ENCODE measurements at regions not wholly inside any gene's neighbourhood (a gene's known extent, or its start where the extent isn't known, plus 50 kb on each side); places are given as distances from the start of the nearest gene placed in this dataset.

- CTCF ChIA-PET (ENCODE audit: partially characterized antibody), result interaction anchor here (0.9 kb wide), 1 partner anchor 13 kb away, joined by 4 read pairs; no protein-coding TSS in a partner anchor
- no peak overlapping the region for H3K4me2 ChIP-seq (ENCODE audit: insufficient read depth in 1 of 2, low read depth in 2 of 2, low read length in 2 of 2)
- TF ChIP-seq ATF3 (IDR thresholded peaks at IDR 0.05; ENCODE audit: insufficient read depth, low read depth, low read length), result no peak
Observed at GRCh38 chr12:126588586-126589249, 1523.5 kb downstream of the AACS start.

More at GRCh38 chr12:126588586-126589249, 1523.5 kb downstream of the AACS start:
- Histone ChIP-seq H4K5ac (ENCODE audit: insufficient read length, low read depth, low read length) (no peak overlapping the region), H2BK12ac (ENCODE audit: low read depth, low read length) (no peak overlapping the region), H2AFZ (ENCODE audit: low read length) (no peak overlapping the region), H3K4ac (replicated peaks; ENCODE audit: insufficient read length, low read depth, low read length) (no peak overlapping the region), H2AK5ac (ENCODE audit: low read depth, low read length) (no peak overlapping the region), H3K79me2 (ENCODE audit: control insufficient read depth in 1 of 2, insufficient read depth in 2 of 2, low read length in 2 of 2) (no peaks in the 10 kb centered on the region), H3K14ac (ENCODE audit: insufficient read length) (no peak overlapping the region), H3K9me3 (ENCODE audit: insufficient read depth in 2 of 2, low read depth in 1 of 2, low read length in 1 of 2) (no peaks in the 10 kb centered on the region), H3K27ac (ENCODE audit: low read depth, low read length) (no peak overlapping the region), H4K8ac (ENCODE audit: extremely low read depth, insufficient read depth, low read length) (no peak overlapping the region), H4K20me1 (replicated peaks in 1 of 2; ENCODE audit: control insufficient read depth in 1 of 2, insufficient read depth in 2 of 2, low read length in 2 of 2) (no peaks in the 10 kb centered on the region), H2BK15ac (ENCODE audit: low read length) (no peak overlapping the region), H3K36me3 (ENCODE audit: control insufficient read depth in 2 of 4, insufficient read depth in 4 of 4, low read length in 3 of 4) (no peaks in the 10 kb centered on the region), H2BK5ac (ENCODE audit: low read depth, low read length) (no peak overlapping the region), H3K4me1 (replicated peaks in 1 of 4; ENCODE audit: control insufficient read depth in 3 of 4, insufficient read depth in 4 of 4, low read length in 3 of 4) (no peaks in the 10 kb centered on the region), H3K23me2 (ENCODE audit: low read depth, low read length) (no peaks in the 10 kb centered on the region), H3K56ac (replicated peaks; ENCODE audit: insufficient read length, low read depth, low read length) (no peak overlapping the region), H3K18ac (ENCODE audit: extremely low read depth, low read length) (no peak overlapping the region), H4K91ac (replicated peaks; ENCODE audit: insufficient read length, low read length) (no peak overlapping the region), H3K23ac (ENCODE audit: insufficient read length) (no peak overlapping the region), H3K4me3 (ENCODE audit: extremely low read depth in 1 of 4, insufficient read depth in 2 of 4, low read depth in 3 of 4, low read length in 4 of 4) (no peak overlapping the region), H3K79me1 (ENCODE audit: low read depth, low read length) (no peaks in the 10 kb centered on the region), H3K27me3 (replicated peaks in 1 of 4; ENCODE audit: control insufficient read depth in 3 of 4, extremely low read depth in 1 of 4, insufficient read depth in 3 of 4, low read length in 3 of 4) (no peaks in the 10 kb centered on the region), H2BK20ac (ENCODE audit: low read length) (no peak overlapping the region), H2BK120ac (replicated peaks; ENCODE audit: low read depth, low read length) (no peak overlapping the region), H3K9ac (replicated peaks in 1 of 4; ENCODE audit: extremely low read depth in 1 of 4, low read depth in 3 of 4, low read length in 3 of 4) (no peak overlapping the region)
- FAIRE-seq, result no peak
- POLR2A ChIA-PET (ENCODE audit: partially characterized antibody), result no interaction called here
- WGBS, 2 experiments (ENCODE audit: extremely low coverage in 1 of 2, insufficient coverage in 1 of 2, insufficient read length in 1 of 2, insufficient replicate concordance in 2 of 2, low coverage in 1 of 2, low lambda C conversion rate in 2 of 2, missing lambda C conversion rate in 1 of 2), result 89% methylated on average over 8 of the region's 8 CpGs; no CpG with 5 or more reads in 1 of the 2 experiments
- DNase-seq (ENCODE audit: low read depth in 1 of 2, low spot score in 2 of 2), result no peak
